GM18507 (cell line): ENCODE measurements at regions not wholly inside any gene's neighbourhood (a gene's known extent, or its start where the extent isn't known, plus 50 kb on each side); places are given as distances from the start of the nearest gene placed in this dataset.
"Not testable (repeated sequence)": the region's sequence is repeated elsewhere in the genome, so short reads cannot be mapped to it uniquely, and the experiment has no call there.

Experiments used
- DNase-seq: peaks from one replicate; pipeline ENCODE4 v3.0.0; 2011; ENCODE audit warnings: low read depth; ENCODE audit not compliant: insufficient read length; ENCODE audit errors: extremely low spot score
- FAIRE-seq: peaks from 2 replicates; lab custom pipeline; 2011; peaks lifted over from hg19 to GRCh38; lab: Jason Lieb, UNC

- DNase-seq, result no peak
- FAIRE-seq, result no peak
Observed at GRCh38 chr3:36060950-36061349, 319.4 kb upstream of the STAC start.

GRCh38 chr3:36063992-36064391, 316.3 kb upstream of the STAC start:
- DNase-seq (no peak), FAIRE-seq (no peak)

DNA sequence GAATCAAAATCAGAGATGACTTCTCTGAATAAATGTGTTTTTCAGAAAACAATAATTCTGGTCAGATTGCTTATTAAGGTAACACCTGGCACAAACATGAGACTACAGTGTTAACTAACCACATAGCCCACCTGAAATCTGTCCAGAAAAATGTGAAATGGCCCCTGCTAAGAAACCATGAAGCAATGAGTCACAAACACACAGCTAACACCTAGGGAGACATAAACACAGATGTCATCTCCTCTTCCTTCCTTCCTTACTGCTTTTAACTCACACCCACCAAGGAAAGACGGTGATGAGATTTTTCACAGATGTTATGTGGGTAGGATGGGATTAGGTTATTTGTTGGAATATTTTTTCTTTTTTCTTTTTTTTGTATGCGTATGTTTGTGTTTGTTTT, 315.0 kb upstream of the STAC start:
- no peak for DNase-seq
- no peak for FAIRE-seq

- no peak for FAIRE-seq
Observed at GRCh38 chr3:36075491-36075890, 304.8 kb upstream of the STAC start.

GRCh38 chr3:36077320-36077719, 303.0 kb upstream of the STAC start:
- DNase-seq (no peak), FAIRE-seq (no peak)

More at GRCh38 chr3:36075491-36075890, 304.8 kb upstream of the STAC start:
- no peak for DNase-seq

DNA sequence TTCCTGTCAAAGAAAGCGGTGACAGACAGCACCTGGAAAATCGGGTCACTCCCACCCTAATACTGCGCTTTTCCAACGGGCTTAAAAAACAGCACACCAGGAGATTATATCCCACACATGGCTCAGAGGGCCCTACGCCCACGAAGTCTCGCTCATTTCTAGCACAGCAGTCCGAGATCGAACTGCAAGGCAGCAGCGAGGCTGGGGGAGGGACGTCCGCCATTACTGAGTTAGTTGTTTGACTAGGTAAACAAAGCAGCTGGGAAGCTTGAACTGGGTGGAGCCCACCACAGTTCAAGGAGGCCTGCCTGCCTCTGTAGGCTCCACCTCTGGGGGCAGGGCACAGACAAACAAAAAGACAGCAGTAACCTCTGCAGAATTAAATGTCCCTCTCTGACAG, 297.3 kb upstream of the STAC start:
- DNase-seq, FAIRE-seq: not testable (repeated sequence)

DNA sequence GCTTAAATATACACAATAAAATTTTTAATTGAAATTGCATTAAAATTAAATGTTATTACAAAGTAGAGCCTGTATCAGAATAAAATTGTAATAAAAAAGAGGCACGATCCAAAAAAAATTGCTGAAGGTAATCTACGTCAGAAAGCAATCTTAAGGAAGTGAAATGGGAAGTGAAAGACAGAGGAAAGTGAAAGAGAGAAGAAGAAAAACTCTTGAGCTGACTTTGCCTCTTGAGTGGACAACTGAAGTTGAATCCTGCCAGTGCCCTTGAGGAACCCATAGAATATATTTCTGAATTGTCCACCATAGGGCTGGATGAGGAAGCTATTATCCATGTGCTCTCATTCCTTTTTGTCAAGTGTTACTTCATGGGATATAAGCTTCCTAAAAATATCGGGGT, 285.1 kb upstream of the STAC start:
- DNase-seq, result no peak
- no peak for FAIRE-seq

- no peak for FAIRE-seq
- DNase-seq, result no peak
Observed at GRCh38 chr3:36097209-36097608, 283.1 kb upstream of the STAC start.

- DNase-seq (no peak), FAIRE-seq (no peak)
Observed at GRCh38 chr3:36114353-36114752, 266.0 kb upstream of the STAC start.

- DNase-seq, result no peak
- FAIRE-seq, result no peak
Observed at GRCh38 chr3:36124118-36124796, 256.0 kb upstream of the STAC start.

GRCh38 chr3:36132214-36132613, 248.1 kb upstream of the STAC start:
- FAIRE-seq (no peak), DNase-seq (no peak)

GRCh38 chr3:36135863-36136262, 244.4 kb upstream of the STAC start:
- no peak for FAIRE-seq
- no peak for DNase-seq

- no peak for FAIRE-seq
Observed at GRCh38 chr3:36142746-36143145, 237.6 kb upstream of the STAC start.

DNA sequence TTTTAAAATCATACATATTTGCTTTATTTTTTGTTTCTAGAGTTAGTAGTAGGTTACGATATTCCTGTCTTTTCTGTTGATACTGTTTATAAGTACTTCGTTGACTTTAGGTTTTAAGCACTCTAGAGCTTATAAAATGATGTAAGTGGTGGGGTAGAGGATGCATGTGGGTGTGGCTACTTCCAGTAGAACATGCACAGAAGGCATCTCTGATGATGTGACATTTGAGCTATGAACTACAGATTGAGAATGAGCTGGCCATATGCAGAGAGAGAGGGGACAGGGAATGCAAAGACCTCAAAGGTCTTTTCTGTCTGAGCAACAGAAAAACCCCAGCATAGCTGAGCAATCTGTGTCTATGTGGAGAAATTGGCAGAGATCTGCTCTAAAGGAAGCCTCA, 233.9 kb upstream of the STAC start:
- FAIRE-seq, result no peak

More at GRCh38 chr3:36142746-36143145, 237.6 kb upstream of the STAC start:
- DNase-seq, result no peak

DNA sequence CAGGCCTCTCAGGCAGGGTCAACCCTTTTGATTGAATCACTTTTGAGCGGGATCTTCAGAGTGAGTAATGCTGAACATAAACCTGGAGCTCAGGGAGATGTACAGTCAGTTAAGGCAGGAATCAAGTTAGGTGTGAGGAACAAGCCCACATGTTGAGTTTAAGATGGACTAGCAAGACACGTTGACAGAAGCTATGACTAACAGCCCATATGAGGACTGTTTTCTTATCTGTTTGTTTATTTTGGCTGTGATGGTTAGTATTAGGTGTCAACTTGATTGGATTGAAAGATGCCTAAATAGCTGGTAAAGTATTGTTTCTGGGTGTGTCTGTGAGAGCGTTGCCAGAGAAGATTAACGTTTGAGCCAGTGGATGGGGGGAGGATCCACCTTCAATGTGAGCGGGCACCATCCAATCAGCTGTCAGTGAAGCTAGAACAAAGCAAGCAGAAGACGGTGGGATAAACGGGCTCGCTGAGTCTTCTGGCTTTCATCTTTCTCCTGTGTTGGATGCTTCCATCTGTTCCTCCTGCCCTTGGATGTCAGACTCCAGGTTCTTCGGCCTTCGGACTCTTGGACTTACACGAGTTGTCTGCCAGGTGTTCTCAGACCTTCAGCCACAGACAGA, 232.3 kb upstream of the STAC start:
- FAIRE-seq (no peak), DNase-seq (no peak)

More for the DNA sequence above, 233.9 kb upstream of the STAC start:
- no peak for DNase-seq

- FAIRE-seq (no peak), DNase-seq (no peak)
Observed at GRCh38 chr3:36149447-36149865, 230.8 kb upstream of the STAC start.

DNA sequence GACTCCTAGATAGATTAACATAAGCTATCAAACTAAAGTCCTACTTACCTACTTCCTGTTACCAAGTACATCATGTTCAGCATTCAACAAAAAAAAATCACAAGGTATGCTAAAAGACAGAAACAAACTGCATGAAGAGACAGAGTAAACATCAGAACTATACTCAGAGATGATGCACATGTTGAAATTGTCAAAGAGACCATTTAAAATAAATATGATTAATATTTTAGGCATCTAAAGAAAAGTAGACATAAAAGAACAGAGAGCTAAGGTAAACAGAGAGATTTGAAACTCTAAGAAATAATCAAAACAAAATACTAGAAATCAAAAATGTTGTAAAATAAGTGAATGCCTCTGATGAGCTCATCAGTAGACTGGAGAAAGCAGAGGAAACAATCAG, 224.8 kb upstream of the STAC start:
- no peak for DNase-seq

DNA sequence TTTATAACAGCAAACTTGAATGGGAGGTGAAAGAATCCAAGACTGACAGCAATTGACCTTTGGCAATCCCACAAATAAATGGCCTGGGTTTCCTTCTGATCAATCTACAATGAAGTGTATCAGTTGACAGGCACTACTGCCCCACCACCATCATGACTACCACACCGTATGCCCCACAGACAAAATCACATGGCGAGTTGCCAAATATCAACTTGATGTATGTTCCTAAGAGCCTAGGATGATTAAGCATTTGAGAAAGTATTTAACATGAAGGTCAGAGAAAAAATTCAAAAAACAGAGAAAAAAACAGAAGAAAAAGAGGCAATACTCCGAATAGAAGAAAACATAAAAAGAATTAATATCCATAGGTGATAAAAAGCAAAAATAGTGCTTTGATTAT, 215.9 kb upstream of the STAC start:
- DNase-seq (no peak), FAIRE-seq (no peak)

More for the DNA sequence above, 224.8 kb upstream of the STAC start:
- FAIRE-seq, result no peak

DNA sequence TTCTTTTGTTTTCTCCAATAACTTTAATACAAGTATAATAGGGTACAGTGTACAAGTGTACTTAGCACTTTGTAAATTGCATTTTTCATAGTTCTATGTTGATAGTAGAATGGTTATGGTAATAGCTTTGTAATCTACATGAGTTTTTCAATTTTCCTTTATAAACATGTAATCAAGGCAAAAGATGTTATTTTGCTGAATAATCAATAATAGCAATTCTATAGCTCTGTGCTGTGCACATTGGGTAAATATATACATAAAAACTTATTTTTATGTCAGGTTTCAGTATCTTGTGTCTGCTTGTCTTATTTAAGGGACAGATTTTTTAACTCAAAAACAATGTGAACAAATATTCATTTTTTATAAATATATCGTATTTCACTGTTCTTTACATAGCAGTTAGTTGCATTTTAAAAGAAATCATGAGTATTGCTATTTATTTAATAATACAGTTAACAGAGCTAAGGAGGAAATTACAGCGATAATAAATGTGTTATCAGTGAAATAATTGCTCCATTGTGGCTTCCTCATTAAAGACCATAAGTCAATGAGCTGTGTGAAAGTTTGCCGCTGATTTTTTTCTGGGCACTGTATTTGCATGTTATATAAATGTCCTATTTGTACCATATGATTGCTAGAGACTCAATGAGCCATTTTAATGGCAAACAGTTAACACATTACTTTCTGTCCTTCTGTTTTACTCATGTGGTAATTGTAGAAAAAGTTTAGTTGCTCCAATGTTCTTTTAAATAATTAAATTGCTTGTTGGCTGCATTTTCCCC, 214.6 kb upstream of the STAC start:
- FAIRE-seq, result no peak
- no peak for DNase-seq

DNA sequence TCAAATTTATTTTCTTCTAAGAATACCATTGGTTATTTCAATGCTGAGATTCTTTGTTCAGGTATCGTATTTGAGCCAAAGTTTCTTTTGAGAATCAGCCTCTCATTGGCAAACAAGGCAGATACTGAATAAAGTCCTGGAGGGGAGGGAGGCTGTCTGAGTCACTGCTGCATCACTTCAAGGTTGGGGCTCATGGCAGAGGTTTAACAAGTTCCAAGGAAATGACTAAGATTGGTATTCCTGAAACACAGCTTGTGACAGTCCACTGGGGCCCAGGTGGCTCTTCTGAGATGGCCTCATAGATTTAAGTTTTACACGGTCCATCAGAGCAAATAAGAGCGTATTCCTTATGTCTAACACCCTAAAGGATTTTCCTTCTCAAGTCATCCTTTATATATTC, 213.8 kb upstream of the STAC start:
- DNase-seq, result no peak

GRCh38 chr3:36172699-36173098, 207.6 kb upstream of the STAC start:
- FAIRE-seq (no peak), DNase-seq (no peak)

More for the DNA sequence above, 213.8 kb upstream of the STAC start:
- no peak for FAIRE-seq
